ENCODE measurements at regions not wholly inside any gene's neighbourhood (a gene's known extent, or its start where the extent isn't known, plus 50 kb on each side); places are given as distances from the start of the nearest gene placed in this dataset.

DNA sequence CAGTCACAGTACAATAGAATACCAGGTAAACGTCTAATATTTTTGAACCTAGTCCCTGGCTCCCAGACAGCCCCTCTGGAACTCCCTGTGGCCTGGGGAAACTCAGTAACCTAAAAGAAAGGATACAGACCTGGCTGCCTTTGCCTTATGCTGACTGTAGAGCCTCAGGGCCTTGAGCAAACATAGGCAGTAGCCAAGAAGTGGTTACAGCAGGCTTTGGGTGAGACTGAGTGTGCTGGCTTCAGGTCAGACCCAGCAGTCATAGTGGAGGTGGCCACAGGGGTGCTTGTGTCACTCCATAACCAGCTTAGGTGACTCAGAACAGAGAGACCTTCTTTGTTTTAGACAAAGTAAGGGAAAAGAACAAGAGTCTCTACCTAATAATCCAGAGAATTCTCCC is 141.8 kb upstream of the PRDX4 start:
- TF ChIP-seq CTCF (conservative IDR thresholded peaks at IDR 0.05; ENCODE audit: low read length) (no peak), EZH2phosphoT487 (IDR thresholded peaks at IDR 0.05; ENCODE audit: borderline replicate concordance) (no peak)
